ENCODE measurements at regions not wholly inside any gene's neighbourhood (a gene's known extent, or its start where the extent isn't known, plus 50 kb on each side); places are given as distances from the start of the nearest gene placed in this dataset.

DNA sequence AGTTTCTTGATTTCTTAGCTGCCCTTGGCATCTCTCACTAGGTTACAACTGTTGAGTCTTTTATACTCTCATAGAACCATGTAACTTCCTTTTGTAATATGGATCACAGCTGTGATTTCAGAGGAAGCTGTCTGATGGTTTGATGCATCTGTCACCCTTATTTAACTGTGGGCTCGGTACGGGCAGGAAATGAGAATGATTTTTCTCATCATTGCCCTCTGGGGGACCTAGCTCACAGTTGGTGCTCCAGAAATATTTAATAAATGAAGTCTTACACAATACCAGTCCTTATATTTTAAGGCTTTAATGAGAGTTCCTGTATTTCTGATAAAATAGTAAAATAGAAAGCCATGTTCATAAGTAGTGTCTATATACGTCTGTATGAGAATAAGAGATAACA is 151.2 kb downstream of the EBLN2 start:
- Histone ChIP-seq H3K9ac (ENCODE audit: low read depth, low read length, poor library complexity) (no peak overlapping the region), H3K27ac (replicated peaks; ENCODE audit: low read length) (no peak overlapping the region), H3K36me3 (replicated peaks in 1 of 2; ENCODE audit: control insufficient read depth in 2 of 2, insufficient read depth in 2 of 2, low read length in 2 of 2) (no peaks in the 10 kb centered on the region), H2BK12ac (ENCODE audit: low read length) (no peak overlapping the region), H3K18ac (ENCODE audit: low read length) (no peak overlapping the region), H3K4ac (ENCODE audit: low read length) (no peak overlapping the region), H3K4me3 (ENCODE audit: low read length in 2 of 2) (no peak overlapping the region), H3K4me1 (ENCODE audit: control insufficient read depth in 2 of 2, insufficient read depth in 1 of 2, low read depth in 1 of 2, low read length in 2 of 2) (peaks cover 0 to 3% of the 10 kb centered on the region in 2 donors), H3K27me3 (ENCODE audit: control insufficient read depth in 3 of 3, insufficient read depth in 3 of 3, low read depth in 1 of 3, low read length in 3 of 3) (no peaks in the 10 kb centered on the region), H4K8ac (ENCODE audit: low read depth, low read length) (no peak overlapping the region), H2AFZ (ENCODE audit: low read length) (no peak overlapping the region), H2BK5ac (ENCODE audit: low read length) (no peak overlapping the region), H2AK5ac (ENCODE audit: low read depth, low read length) (no peak overlapping the region), H3K79me1 (ENCODE audit: low read depth, low read length) (no peaks in the 10 kb centered on the region), H4K91ac (ENCODE audit: low read depth, low read length, poor library complexity) (no peak overlapping the region), H3K9me3 (replicated peaks in 1 of 2; ENCODE audit: control insufficient read depth in 2 of 2, insufficient read depth in 1 of 2, low read depth in 1 of 2, low read length in 2 of 2) (no peaks in the 10 kb centered on the region), H2BK120ac (ENCODE audit: low read depth, low read length) (no peak overlapping the region), H3K23ac (ENCODE audit: low read depth, low read length, poor library complexity) (no peak overlapping the region), H2BK15ac (ENCODE audit: low read length) (no peak overlapping the region), H3K14ac (ENCODE audit: low read length) (no peak overlapping the region), H3K4me2 (ENCODE audit: insufficient read depth, low read length, poor library complexity, severe bottlenecking) (no peak overlapping the region)
- DNase-seq (ENCODE audit: low spot score) = no peak
- no CpG with 5 or more reads among the region's 3 CpGs for WGBS, 2 donors (ENCODE audit: extremely low coverage in 2 of 2, insufficient read length in 2 of 2, insufficient replicate concordance in 1 of 2)

DNA sequence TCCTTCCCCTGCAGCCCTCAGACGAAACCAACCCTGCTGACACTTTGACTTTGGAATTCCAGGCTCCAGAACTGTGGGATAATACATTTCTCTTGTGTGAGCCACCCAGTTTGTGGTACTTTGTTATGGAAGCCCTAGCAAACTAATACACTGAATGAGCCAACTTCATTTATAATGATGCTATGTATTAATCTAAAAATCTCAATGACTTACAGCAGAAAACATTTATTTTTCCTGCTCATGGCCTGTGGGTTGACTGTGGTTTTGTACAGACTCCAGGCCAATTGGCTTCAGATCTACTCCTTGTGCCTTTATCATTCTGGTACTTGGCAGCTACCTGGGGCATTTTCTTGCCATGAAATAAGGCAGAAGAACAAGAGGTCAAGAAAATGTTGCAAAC is 152.4 kb downstream of the EBLN2 start:
- no peak overlapping the region for H4K8ac ChIP-seq (ENCODE audit: low read depth, low read length)
- no peak overlapping the region for H3K14ac ChIP-seq (ENCODE audit: low read length)
- H2AFZ ChIP-seq (ENCODE audit: low read length) = no peak overlapping the region
- peaks cover 0 to 3% of the 10 kb centered on the region in 2 donors for H3K4me1 ChIP-seq (ENCODE audit: control insufficient read depth in 2 of 2, insufficient read depth in 1 of 2, low read depth in 1 of 2, low read length in 2 of 2)
- no peak overlapping the region for H3K18ac ChIP-seq (ENCODE audit: low read length)
- H3K27ac ChIP-seq (replicated peaks; ENCODE audit: low read length) = no peak overlapping the region
- H3K23ac ChIP-seq (ENCODE audit: low read depth, low read length, poor library complexity) = no peak overlapping the region
- no peak overlapping the region for H2BK5ac ChIP-seq (ENCODE audit: low read length)
- H2BK120ac ChIP-seq (ENCODE audit: low read depth, low read length) = no peak overlapping the region
- no peak overlapping the region for H3K9ac ChIP-seq (ENCODE audit: low read depth, low read length, poor library complexity)
- no peak overlapping the region for H3K4me2 ChIP-seq (ENCODE audit: insufficient read depth, low read length, poor library complexity, severe bottlenecking)
- WGBS, 2 donors (ENCODE audit: extremely low coverage in 2 of 2, insufficient read length in 2 of 2, insufficient replicate concordance in 1 of 2) = no CpG with 5 or more reads among the region's 1 CpG
- no peak overlapping the region for H2AK5ac ChIP-seq (ENCODE audit: low read depth, low read length)
- H2BK15ac ChIP-seq (ENCODE audit: low read length) = no peak overlapping the region
- H3K79me1 ChIP-seq (ENCODE audit: low read depth, low read length) = no peaks in the 10 kb centered on the region
- no peaks in the 10 kb centered on the region for H3K9me3 ChIP-seq (replicated peaks in 1 of 2; ENCODE audit: control insufficient read depth in 2 of 2, insufficient read depth in 1 of 2, low read depth in 1 of 2, low read length in 2 of 2)
- H2BK12ac ChIP-seq (ENCODE audit: low read length) = no peak overlapping the region
- H4K91ac ChIP-seq (ENCODE audit: low read depth, low read length, poor library complexity) = no peak overlapping the region
- DNase-seq (ENCODE audit: low spot score) = no peak
- H3K27me3 ChIP-seq (ENCODE audit: control insufficient read depth in 3 of 3, insufficient read depth in 3 of 3, low read depth in 1 of 3, low read length in 3 of 3) = no peaks in the 10 kb centered on the region
- no peak overlapping the region for H3K4ac ChIP-seq (ENCODE audit: low read length)
- H3K4me3 ChIP-seq (ENCODE audit: low read length in 2 of 2) = no peak overlapping the region
- H3K36me3 ChIP-seq (replicated peaks in 1 of 2; ENCODE audit: control insufficient read depth in 2 of 2, insufficient read depth in 2 of 2, low read length in 2 of 2) = no peaks in the 10 kb centered on the region

DNA sequence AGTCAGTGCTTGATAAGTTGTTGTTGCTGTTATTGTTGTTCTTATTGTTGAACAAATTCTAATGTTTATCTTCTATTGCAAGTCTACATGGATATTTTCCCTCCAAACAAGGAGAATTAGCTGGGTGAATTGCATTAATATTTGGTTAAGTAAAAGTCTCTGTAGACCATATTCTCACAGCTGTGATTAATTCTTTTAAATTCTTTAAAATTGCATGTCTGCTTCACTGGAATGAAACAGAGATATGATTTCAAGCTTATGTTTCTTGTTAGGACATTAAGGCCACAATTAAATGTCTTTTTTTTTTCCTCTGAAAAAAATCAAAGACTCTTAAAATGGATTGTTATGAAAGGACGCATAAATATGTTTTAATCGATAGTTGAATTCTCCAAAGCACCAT is 153.4 kb downstream of the EBLN2 start:
- no peak overlapping the region for H3K27ac ChIP-seq (replicated peaks; ENCODE audit: low read length)
- H2AFZ ChIP-seq (ENCODE audit: low read length) = no peak overlapping the region
- no peak overlapping the region for H2BK5ac ChIP-seq (ENCODE audit: low read length)
- H2BK12ac ChIP-seq (ENCODE audit: low read length) = no peak overlapping the region
- H2BK15ac ChIP-seq (ENCODE audit: low read length) = no peak overlapping the region
- H3K18ac ChIP-seq (ENCODE audit: low read length) = no peak overlapping the region
- H3K36me3 ChIP-seq (replicated peaks in 1 of 2; ENCODE audit: control insufficient read depth in 2 of 2, insufficient read depth in 2 of 2, low read length in 2 of 2) = no peaks in the 10 kb centered on the region
- no peak overlapping the region for H3K4me2 ChIP-seq (ENCODE audit: insufficient read depth, low read length, poor library complexity, severe bottlenecking)
- H2AK5ac ChIP-seq (ENCODE audit: low read depth, low read length) = no peak overlapping the region
- H3K23ac ChIP-seq (ENCODE audit: low read depth, low read length, poor library complexity) = no peak overlapping the region
- no peaks in the 10 kb centered on the region for H3K79me1 ChIP-seq (ENCODE audit: low read depth, low read length)
- H3K14ac ChIP-seq (ENCODE audit: low read length) = no peak overlapping the region
- H3K9me3 ChIP-seq (replicated peaks in 1 of 2; ENCODE audit: control insufficient read depth in 2 of 2, insufficient read depth in 1 of 2, low read depth in 1 of 2, low read length in 2 of 2) = no peaks in the 10 kb centered on the region
- no peak overlapping the region for H3K9ac ChIP-seq (ENCODE audit: low read depth, low read length, poor library complexity)
- no peaks in the 10 kb centered on the region for H3K27me3 ChIP-seq (ENCODE audit: control insufficient read depth in 3 of 3, insufficient read depth in 3 of 3, low read depth in 1 of 3, low read length in 3 of 3)
- DNase-seq (ENCODE audit: low spot score) = no peak
- H3K4ac ChIP-seq (ENCODE audit: low read length) = no peak overlapping the region
- no CpG with 5 or more reads among the region's 2 CpGs for WGBS, 2 donors (ENCODE audit: extremely low coverage in 2 of 2, insufficient read length in 2 of 2, insufficient replicate concordance in 1 of 2)
- H4K91ac ChIP-seq (ENCODE audit: low read depth, low read length, poor library complexity) = no peak overlapping the region
- no peak overlapping the region for H4K8ac ChIP-seq (ENCODE audit: low read depth, low read length)
- H3K4me1 ChIP-seq (ENCODE audit: control insufficient read depth in 2 of 2, insufficient read depth in 1 of 2, low read depth in 1 of 2, low read length in 2 of 2) = peaks cover 0 to 3% of the 10 kb centered on the region in 2 donors
- H3K4me3 ChIP-seq (ENCODE audit: low read length in 2 of 2) = no peak overlapping the region
- H2BK120ac ChIP-seq (ENCODE audit: low read depth, low read length) = no peak overlapping the region

DNA sequence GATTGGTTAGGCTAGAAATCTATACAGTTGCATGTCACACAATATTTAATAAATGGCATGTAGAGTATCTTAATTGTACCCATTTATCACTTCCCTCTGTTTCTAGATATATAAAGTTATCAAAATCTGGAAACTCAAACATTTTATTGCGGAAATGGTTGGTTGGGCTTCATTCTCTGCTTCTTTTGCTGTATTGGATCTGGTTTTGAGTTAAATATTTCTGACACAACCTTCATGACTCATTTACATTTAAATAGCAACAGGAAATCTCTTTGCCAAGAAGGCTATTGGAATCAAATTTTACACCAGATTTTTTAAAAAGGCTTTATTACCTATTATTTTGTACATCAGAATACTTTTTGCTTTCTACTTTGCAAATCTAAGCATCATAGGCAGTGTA is 153.8 kb downstream of the EBLN2 start:
- Histone ChIP-seq H2BK12ac (ENCODE audit: low read length) (no peak overlapping the region), H2AFZ (ENCODE audit: low read length) (no peak overlapping the region), H3K4me3 (ENCODE audit: low read length in 2 of 2) (no peak overlapping the region), H4K91ac (ENCODE audit: low read depth, low read length, poor library complexity) (no peak overlapping the region), H2BK120ac (ENCODE audit: low read depth, low read length) (no peak overlapping the region), H2BK5ac (ENCODE audit: low read length) (no peak overlapping the region), H3K23ac (ENCODE audit: low read depth, low read length, poor library complexity) (no peak overlapping the region), H3K27ac (replicated peaks; ENCODE audit: low read length) (no peak overlapping the region), H3K27me3 (ENCODE audit: control insufficient read depth in 3 of 3, insufficient read depth in 3 of 3, low read depth in 1 of 3, low read length in 3 of 3) (no peaks in the 10 kb centered on the region), H3K18ac (ENCODE audit: low read length) (no peak overlapping the region), H3K9ac (ENCODE audit: low read depth, low read length, poor library complexity) (no peak overlapping the region), H2AK5ac (ENCODE audit: low read depth, low read length) (no peak overlapping the region), H4K8ac (ENCODE audit: low read depth, low read length) (no peak overlapping the region), H3K14ac (ENCODE audit: low read length) (no peak overlapping the region), H3K4me1 (ENCODE audit: control insufficient read depth in 2 of 2, insufficient read depth in 1 of 2, low read depth in 1 of 2, low read length in 2 of 2) (peaks cover 0 to 3% of the 10 kb centered on the region in 2 donors), H3K79me1 (ENCODE audit: low read depth, low read length) (no peaks in the 10 kb centered on the region), H2BK15ac (ENCODE audit: low read length) (no peak overlapping the region), H3K9me3 (replicated peaks in 1 of 2; ENCODE audit: control insufficient read depth in 2 of 2, insufficient read depth in 1 of 2, low read depth in 1 of 2, low read length in 2 of 2) (no peaks in the 10 kb centered on the region), H3K4ac (ENCODE audit: low read length) (no peak overlapping the region), H3K36me3 (replicated peaks in 1 of 2; ENCODE audit: control insufficient read depth in 2 of 2, insufficient read depth in 2 of 2, low read length in 2 of 2) (no peaks in the 10 kb centered on the region), H3K4me2 (ENCODE audit: insufficient read depth, low read length, poor library complexity, severe bottlenecking) (no peak overlapping the region)
- DNase-seq (ENCODE audit: low spot score) = no peak
- WGBS, 2 donors (ENCODE audit: extremely low coverage in 2 of 2, insufficient read length in 2 of 2, insufficient replicate concordance in 1 of 2) = no CpG with 5 or more reads among the region's 1 CpG

Data from neuronal stem cell (in vitro differentiated cells).